Left lung (tissue), 4 donors: ENCODE measurements at regions not wholly inside any gene's neighbourhood (a gene's known extent, or its start where the extent isn't known, plus 50 kb on each side); places are given as distances from the start of the nearest gene placed in this dataset.

Experiments used
- ATAC-seq: fragments of 200-7000 bp; cut with Tn5 transposase; one replicate; pipeline ENCODE4 v1.9.1; 2020; ENCODE audit warnings: moderate library complexity
- DNase-seq, 4 donors: peaks; one replicate each; pipeline ENCODE4 v3.0.0-alpha.2; 2013 to 2020
- H3K27ac ChIP-seq, 2 donors: fragments of 200-600 bp; sonication (generic) in 1 of 2; one replicate each; pipeline versions ENCODE4 v1.5.0 to v1.8.0; 2020 to 2021
- H3K27me3 ChIP-seq, 2 donors: fragments of 200-600 bp; sonication (generic) in 1 of 2; one replicate each; pipeline versions ENCODE4 v1.5.0 to v1.8.0; 2020 to 2021
- H3K36me3 ChIP-seq, 2 donors: fragments of 200-600 bp; sonication (generic) in 1 of 2; one replicate each; pipeline versions ENCODE4 v1.5.0 to v1.8.0; 2020 to 2021
- H3K4me1 ChIP-seq, 2 donors: fragments of 200-600 bp; one replicate each; pipeline ENCODE4 v1.8.0; 2021
- H3K4me3 ChIP-seq, 2 donors: fragments of 200-600 bp; sonication (generic) in 1 of 2; one replicate each; pipeline versions ENCODE4 v1.5.0 to v1.8.0; 2020 to 2021; ENCODE audit warnings: mild to moderate bottlenecking in 1 of 2
- H3K9me3 ChIP-seq, 2 donors: fragments of 200-600 bp; sonication (generic) in 1 of 2; one replicate each; pipeline versions ENCODE4 v1.5.0 to v1.8.0; 2020 to 2021
- CTCF ChIP-seq, 2 donors: fragments of 200-600 bp; sonication (generic) in 1 of 2; IDR thresholded peaks; one replicate each; pipeline versions ENCODE4 v1.5.0 to v1.8.0; 2021; ENCODE audit warnings: antibody characterized with exemption in 2 of 2
- intact Hi-C, 2 donors: fragments of 100-400 bp; cut with DNase I; formaldehyde crosslinking; loops; one replicate each; pipeline versions ENCODE4 v1.11.2 to v1.14.2; 2022
- donor health status: DM: no; HTN: yes; CAD: no.
- donor health status: DM: no; HTN: no; CAD: no.

GRCh38 chr7:115094163-115094562 lies 172.3 kb downstream of the MDFIC start:
- DNase-seq = no peak
- Histone ChIP-seq H3K9me3 (no peaks in the 10 kb centered on the region), H3K4me1 (no peaks in the 10 kb centered on the region), H3K36me3 (no peaks in the 10 kb centered on the region), H3K27ac (no peak overlapping the region), H3K27me3 (no peaks in the 10 kb centered on the region), H3K4me3 (no peak overlapping the region)
- ATAC-seq = no peak
- intact Hi-C loops = no loop called here
- TF ChIP-seq CTCF (IDR thresholded peaks at IDR 0.05) = no peak

- Histone ChIP-seq H3K9me3 (no peaks in the 10 kb centered on the region), H3K36me3 (no peaks in the 10 kb centered on the region), H3K27ac (no peak overlapping the region), H3K4me1 (peaks cover 0 to 12% of the 10 kb centered on the region in 2 donors), H3K27me3 (no peaks in the 10 kb centered on the region), H3K4me3 (no peak overlapping the region)
- no peak for TF ChIP-seq CTCF (IDR thresholded peaks at IDR 0.05)
- DNase-seq = no peak
- intact Hi-C loops = no loop called here
- ATAC-seq = no peak
Measured at GRCh38 chr7:115088893-115089292, 167.0 kb downstream of the MDFIC start.

GRCh38 chr7:115087437-115087836 lies 165.5 kb downstream of the MDFIC start:
- ATAC-seq (peak; percentile 85), DNase-seq (peak in 2 of 4 donors; percentile 24 to 48)
- H3K27me3 ChIP-seq = no peaks in the 10 kb centered on the region
- no peaks in the 10 kb centered on the region for H3K9me3 ChIP-seq
- no peak overlapping the region for H3K4me3 ChIP-seq
- H3K4me1 ChIP-seq = peaks cover 0 to 12% of the 10 kb centered on the region in 2 donors
- H3K27ac ChIP-seq = peak overlapping the region in 1 of 2 donors; percentile 20
- intact Hi-C loops = no loop called here
- no peaks in the 10 kb centered on the region for H3K36me3 ChIP-seq
- no peak for TF ChIP-seq CTCF (IDR thresholded peaks at IDR 0.05)

- H3K27ac ChIP-seq = no peak overlapping the region
- intact Hi-C loops = no loop called here
- ATAC-seq (no peak), DNase-seq (no peak)
- H3K4me1 ChIP-seq = peaks cover 0 to 12% of the 10 kb centered on the region in 2 donors
- no peaks in the 10 kb centered on the region for H3K9me3 ChIP-seq
- no peak for TF ChIP-seq CTCF (IDR thresholded peaks at IDR 0.05)
- H3K27me3 ChIP-seq = no peaks in the 10 kb centered on the region
- H3K4me3 ChIP-seq = no peak overlapping the region
- no peaks in the 10 kb centered on the region for H3K36me3 ChIP-seq
Measured at GRCh38 chr7:115086146-115086841, 164.4 kb downstream of the MDFIC start.

GRCh38 chr7:115085421-115085820 lies 163.5 kb downstream of the MDFIC start:
- intact Hi-C loops = no loop called here
- no peak for TF ChIP-seq CTCF (IDR thresholded peaks at IDR 0.05)
- Histone ChIP-seq H3K9me3 (no peaks in the 10 kb centered on the region), H3K27me3 (no peaks in the 10 kb centered on the region), H3K27ac (no peak overlapping the region), H3K36me3 (no peaks in the 10 kb centered on the region), H3K4me1 (peaks cover 0 to 12% of the 10 kb centered on the region in 2 donors), H3K4me3 (no peak overlapping the region)
- no peak for DNase-seq
- ATAC-seq = no peak
